PC-9 (cell line): ENCODE measurements at regions not wholly inside any gene's neighbourhood (a gene's known extent, or its start where the extent isn't known, plus 50 kb on each side); places are given as distances from the start of the nearest gene placed in this dataset.

Source experiments
- EZH2 ChIP-seq: fragments of 200-600 bp; sonication (generic); IDR thresholded peaks from 2 replicates; pipeline ENCODE4 v1.8.0; 2017; ENCODE audit warnings: antibody characterized with exemption, low read depth
- TF ChIP-seq, protein P1 (sequence below): fragments of 200-600 bp; sonication (generic); conservative IDR thresholded peaks from 2 replicates; pipeline ENCODE4 v1.6.1; 2017; ENCODE audit warnings: mixed run types, antibody characterized with exemption, mild to moderate bottlenecking, moderate library complexity

- TF ChIP-seq, protein P1, sequence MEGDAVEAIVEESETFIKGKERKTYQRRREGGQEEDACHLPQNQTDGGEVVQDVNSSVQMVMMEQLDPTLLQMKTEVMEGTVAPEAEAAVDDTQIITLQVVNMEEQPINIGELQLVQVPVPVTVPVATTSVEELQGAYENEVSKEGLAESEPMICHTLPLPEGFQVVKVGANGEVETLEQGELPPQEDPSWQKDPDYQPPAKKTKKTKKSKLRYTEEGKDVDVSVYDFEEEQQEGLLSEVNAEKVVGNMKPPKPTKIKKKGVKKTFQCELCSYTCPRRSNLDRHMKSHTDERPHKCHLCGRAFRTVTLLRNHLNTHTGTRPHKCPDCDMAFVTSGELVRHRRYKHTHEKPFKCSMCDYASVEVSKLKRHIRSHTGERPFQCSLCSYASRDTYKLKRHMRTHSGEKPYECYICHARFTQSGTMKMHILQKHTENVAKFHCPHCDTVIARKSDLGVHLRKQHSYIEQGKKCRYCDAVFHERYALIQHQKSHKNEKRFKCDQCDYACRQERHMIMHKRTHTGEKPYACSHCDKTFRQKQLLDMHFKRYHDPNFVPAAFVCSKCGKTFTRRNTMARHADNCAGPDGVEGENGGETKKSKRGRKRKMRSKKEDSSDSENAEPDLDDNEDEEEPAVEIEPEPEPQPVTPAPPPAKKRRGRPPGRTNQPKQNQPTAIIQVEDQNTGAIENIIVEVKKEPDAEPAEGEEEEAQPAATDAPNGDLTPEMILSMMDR, result no peak
- no peak for TF ChIP-seq EZH2
Measured at GRCh38 chr5:4639946-4640345, 500.2 kb upstream of the ADAMTS16 start.
